Activated B cell treated with CpG ODN at 0.5 μM for 24 hours (primary cell): ENCODE measurements at regions not wholly inside any gene's neighbourhood (a gene's known extent, or its start where the extent isn't known, plus 50 kb on each side); places are given as distances from the start of the nearest gene placed in this dataset.
"Not testable (repeated sequence)": the region's sequence is repeated elsewhere in the genome, so short reads cannot be mapped to it uniquely, and the experiment has no call there.

Source experiments
- ATAC-seq: fragments of 200-7000 bp; cut with Tn5 transposase; one replicate; pipeline ENCODE4 v1.10.0; 2021; ENCODE audit warnings: low read depth, mild to moderate bottlenecking, moderate library complexity
- CTCF ChIA-PET: fragments of 350-600 bp; sonication (Branson Sonifier 250); formaldehyde crosslinking; loops from one replicate; lab custom pipeline; 2021; ENCODE audit warnings: antibody characterized with exemption; lab: Charles Lee
- POLR2A ChIA-PET: fragments of 350-600 bp; sonication (Branson Sonifier 250); formaldehyde crosslinking; loops from one replicate; lab custom pipeline; 2021; ENCODE audit warnings: antibody characterized with exemption; lab: Charles Lee
- DNase-seq: peaks from one replicate; pipeline ENCODE4 v3.0.0; 2022
- H3K27ac Mint-ChIP-seq: one replicate; pipeline ENCODE4 v1.8.0; 2020; ENCODE audit warnings: mixed read lengths
- H3K27me3 Mint-ChIP-seq: one replicate; pipeline ENCODE4 v1.8.0; 2021; ENCODE audit warnings: mixed read lengths
- H3K36me3 Mint-ChIP-seq: one replicate; pipeline ENCODE4 v1.8.0; 2021; ENCODE audit warnings: low read depth, mixed read lengths
- H3K4me1 Mint-ChIP-seq: one replicate; pipeline ENCODE4 v1.8.0; 2021; ENCODE audit warnings: mixed read lengths
- H3K4me3 Mint-ChIP-seq: one replicate; pipeline ENCODE4 v1.8.0; 2020; ENCODE audit warnings: mild to moderate bottlenecking, mixed read lengths
- H3K9me3 Mint-ChIP-seq: one replicate; pipeline ENCODE4 v1.8.0; 2020; ENCODE audit warnings: mixed read lengths
- intact Hi-C: fragments of 100-400 bp; cut with micrococcal nuclease; formaldehyde crosslinking; loops from one replicate; pipeline ENCODE4 v1.15.1; 2024
- TF ChIP-seq, protein P1 (sequence below): fragments of 200-600 bp; IDR thresholded peaks from one replicate; pipeline ENCODE4 v1.8.0; 2022; ENCODE audit warnings: antibody characterized with exemption, mild to moderate bottlenecking

DNA sequence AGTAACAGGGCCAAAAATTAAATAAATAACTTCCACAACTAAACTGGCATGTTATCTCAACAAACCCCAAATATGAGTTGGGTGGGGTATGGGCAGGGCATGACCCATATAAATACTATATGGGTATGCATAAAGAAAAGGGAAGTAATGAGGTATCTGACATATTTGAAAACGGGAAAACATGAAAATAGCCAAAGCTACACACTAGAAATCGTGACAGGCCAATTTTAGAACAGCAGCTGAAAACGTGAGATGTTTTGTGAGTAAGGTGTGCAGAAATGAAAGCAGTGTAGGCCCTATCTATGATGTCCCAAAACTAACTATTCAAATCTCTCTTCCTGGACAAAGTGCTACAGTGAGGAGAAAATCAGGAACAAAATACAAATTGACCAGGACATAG is 537.9 kb upstream of the NR5A2 start:
- intact Hi-C loops: loop anchor here (1.0 kb wide), 1 partner anchor 9 kb away; no protein-coding TSS in a partner anchor
- peak; percentile 67 for ATAC-seq
- H3K27ac Mint-ChIP-seq: peak overlapping the region; percentile 84
- ChIA-PET CTCF (interaction anchor here (1.7 kb wide), 1 partner anchor 26 kb away, joined by 4 read pairs; no protein-coding TSS in a partner anchor), POLR2A (interaction anchor here (0.6 kb wide), 1 partner anchor 9 kb away, joined by 7 read pairs; no protein-coding TSS in a partner anchor)
- H3K4me1 Mint-ChIP-seq: peaks cover 36% of the 10 kb centered on the region
- H3K27me3 Mint-ChIP-seq: no peaks in the 10 kb centered on the region
- peak overlapping the region; percentile 8 for H3K4me3 Mint-ChIP-seq
- H3K36me3 Mint-ChIP-seq: peaks cover 6% of the 10 kb centered on the region
- H3K9me3 Mint-ChIP-seq: peaks cover 18% of the 10 kb centered on the region
- TF ChIP-seq, protein P1, sequence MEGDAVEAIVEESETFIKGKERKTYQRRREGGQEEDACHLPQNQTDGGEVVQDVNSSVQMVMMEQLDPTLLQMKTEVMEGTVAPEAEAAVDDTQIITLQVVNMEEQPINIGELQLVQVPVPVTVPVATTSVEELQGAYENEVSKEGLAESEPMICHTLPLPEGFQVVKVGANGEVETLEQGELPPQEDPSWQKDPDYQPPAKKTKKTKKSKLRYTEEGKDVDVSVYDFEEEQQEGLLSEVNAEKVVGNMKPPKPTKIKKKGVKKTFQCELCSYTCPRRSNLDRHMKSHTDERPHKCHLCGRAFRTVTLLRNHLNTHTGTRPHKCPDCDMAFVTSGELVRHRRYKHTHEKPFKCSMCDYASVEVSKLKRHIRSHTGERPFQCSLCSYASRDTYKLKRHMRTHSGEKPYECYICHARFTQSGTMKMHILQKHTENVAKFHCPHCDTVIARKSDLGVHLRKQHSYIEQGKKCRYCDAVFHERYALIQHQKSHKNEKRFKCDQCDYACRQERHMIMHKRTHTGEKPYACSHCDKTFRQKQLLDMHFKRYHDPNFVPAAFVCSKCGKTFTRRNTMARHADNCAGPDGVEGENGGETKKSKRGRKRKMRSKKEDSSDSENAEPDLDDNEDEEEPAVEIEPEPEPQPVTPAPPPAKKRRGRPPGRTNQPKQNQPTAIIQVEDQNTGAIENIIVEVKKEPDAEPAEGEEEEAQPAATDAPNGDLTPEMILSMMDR: no peak
- DNase-seq: no peak

DNA sequence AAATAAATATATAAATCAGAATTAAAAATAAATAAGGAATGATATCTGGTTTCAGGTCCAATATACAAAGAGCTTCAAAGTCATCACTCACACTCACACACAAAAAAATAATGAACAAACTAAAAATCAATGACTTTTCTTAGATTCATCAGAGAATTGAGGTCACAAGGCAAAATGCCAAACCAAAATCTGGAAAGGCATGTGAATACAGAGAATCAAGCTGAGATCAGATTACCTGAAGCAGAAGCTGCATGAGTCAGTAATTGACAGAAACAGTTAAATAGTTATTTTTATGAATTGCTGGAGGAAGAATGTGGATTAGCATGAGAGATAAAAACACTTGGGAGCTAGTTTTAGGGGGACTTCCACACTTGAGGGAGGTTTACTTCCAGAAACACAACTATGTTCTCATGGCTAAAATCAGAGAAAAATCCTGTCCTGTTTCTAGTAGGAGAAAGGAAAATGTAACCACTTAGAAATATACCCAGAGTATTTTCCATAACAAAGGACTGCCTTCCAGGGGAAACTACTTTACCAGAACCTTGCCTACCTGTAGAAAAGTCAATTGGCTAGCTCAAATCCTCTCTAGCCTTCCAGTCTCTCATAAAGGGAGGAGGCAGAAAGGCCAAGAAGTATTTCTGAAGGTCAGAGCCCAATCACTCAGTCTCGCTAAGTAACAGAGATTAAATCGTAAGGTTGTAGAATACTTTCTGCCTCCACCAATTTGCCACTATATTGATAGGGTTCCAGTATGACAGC is 536.6 kb upstream of the NR5A2 start:
- DNase-seq: no peak
- ATAC-seq: no peak
- Mint-ChIP-seq H3K9me3 (peaks cover 22% of the 10 kb centered on the region), H3K27me3 (no peaks in the 10 kb centered on the region), H3K27ac (peak overlapping the region; percentile 60), H3K36me3 (peaks cover 8% of the 10 kb centered on the region), H3K4me3 (no peak overlapping the region), H3K4me1 (peaks cover 36% of the 10 kb centered on the region)
- POLR2A ChIA-PET: interaction anchor here (0.7 kb wide), 1 partner anchor 839 kb away, joined by 3 read pairs; no protein-coding TSS in a partner anchor
- CTCF ChIA-PET: no interaction called here
- TF ChIP-seq, protein P1: no peak
- intact Hi-C loops: loop anchor here (10.0 kb wide), 2 partner anchors 956 to 1336 kb away; partner anchors contain the start of gene NEK7

DNA sequence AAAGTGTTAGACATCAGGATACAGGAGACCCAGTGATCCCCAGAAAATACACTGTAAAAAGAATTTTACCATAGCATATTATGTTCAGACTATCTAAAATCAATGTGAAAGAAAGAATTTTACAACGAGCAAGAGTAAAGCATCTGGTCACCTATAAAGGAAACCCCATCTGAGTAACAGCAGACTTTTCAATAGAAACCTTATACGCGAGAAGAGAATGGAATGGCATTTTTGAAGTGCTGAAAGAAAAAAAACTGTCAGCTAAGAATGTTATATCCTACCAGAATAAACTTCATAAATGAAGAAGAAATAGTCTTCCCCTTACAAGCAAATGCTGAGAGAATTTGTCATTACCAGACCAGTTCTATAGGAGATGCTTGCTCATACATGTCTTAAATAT is 532.1 kb upstream of the NR5A2 start:
- no peak overlapping the region for H3K4me3 Mint-ChIP-seq
- H3K27me3 Mint-ChIP-seq: no peaks in the 10 kb centered on the region
- H3K9me3 Mint-ChIP-seq: peaks cover 25% of the 10 kb centered on the region

DNA sequence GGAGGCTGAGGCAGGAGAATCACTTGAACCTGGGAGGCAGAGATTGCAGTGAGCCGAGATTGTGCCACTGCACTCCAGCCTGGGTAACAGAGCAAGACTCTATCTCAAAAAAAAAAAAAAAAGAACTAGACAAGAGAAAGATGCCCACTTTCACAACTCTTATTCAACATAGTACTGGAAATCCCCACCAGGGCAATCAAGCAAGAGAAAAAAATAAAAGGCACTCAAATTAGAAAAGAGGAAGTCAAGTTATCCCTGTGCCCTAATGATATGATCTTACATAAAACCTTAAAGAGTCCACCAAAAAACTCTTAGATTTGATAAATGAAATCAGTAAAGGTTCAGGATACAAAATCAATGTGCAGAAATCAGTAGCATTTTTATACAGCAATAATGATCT is 528.7 kb upstream of the NR5A2 start:
- DNase-seq, CTCF ChIA-PET: not testable (repeated sequence)
- intact Hi-C loops: loop anchor here (1.0 to 10.0 kb wide), 5 partner anchors 10 to 1344 kb away; partner anchors contain the start of gene NEK7

More for the DNA sequence above, 532.1 kb upstream of the NR5A2 start:
- Mint-ChIP-seq H3K4me1 (peaks cover 49% of the 10 kb centered on the region), H3K36me3 (peaks cover 25% of the 10 kb centered on the region), H3K27ac (no peak overlapping the region)
- TF ChIP-seq, protein P1: no peak
- intact Hi-C loops: loop anchor here (5.0 to 10.0 kb wide), 4 partner anchors 83 to 1341 kb away; partner anchors contain the start of gene NEK7
- POLR2A ChIA-PET: no interaction called here
- DNase-seq (no peak), ATAC-seq (no peak)
- CTCF ChIA-PET: no interaction called here

DNA sequence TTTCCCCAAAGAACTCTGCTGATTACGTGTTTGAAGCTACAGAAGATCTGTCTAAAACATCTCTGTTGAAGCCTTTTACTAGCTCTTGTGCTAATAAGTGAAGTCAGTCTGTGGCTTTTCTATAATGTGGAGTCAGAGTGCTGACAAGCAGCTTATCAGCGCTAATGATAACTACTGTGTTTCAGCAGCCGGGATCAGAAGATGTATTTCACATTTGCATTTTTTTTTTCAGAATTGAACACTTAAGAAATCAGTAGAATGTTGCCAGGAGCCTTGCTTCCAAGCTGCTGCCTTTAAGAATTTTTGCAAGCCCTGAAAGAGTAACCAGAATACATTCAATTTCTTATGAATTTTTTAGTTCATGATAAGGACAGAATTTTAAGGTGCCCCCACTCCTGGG is 519.4 kb upstream of the NR5A2 start:
- no peak for DNase-seq
- Mint-ChIP-seq H3K27me3 (no peaks in the 10 kb centered on the region), H3K4me3 (no peak overlapping the region), H3K36me3 (no peaks in the 10 kb centered on the region), H3K9me3 (no peaks in the 10 kb centered on the region), H3K27ac (no peak overlapping the region), H3K4me1 (peaks cover 26% of the 10 kb centered on the region)
- ChIA-PET CTCF (no interaction called here), POLR2A (interaction anchor here (0.7 kb wide), 1 partner anchor 826 kb away, joined by 3 read pairs; no protein-coding TSS in a partner anchor)
- TF ChIP-seq, protein P1: no peak
- intact Hi-C loops: no loop called here
- ATAC-seq: no peak

More for the DNA sequence above, 528.7 kb upstream of the NR5A2 start:
- ATAC-seq: peak; percentile 94
- not testable (repeated sequence) for H3K27me3 Mint-ChIP-seq
- Mint-ChIP-seq H3K4me3 (peak overlapping the region; percentile 52), H3K9me3 (peaks cover 26% of the 10 kb centered on the region), H3K4me1 (peaks cover 37% of the 10 kb centered on the region), H3K27ac (peak overlapping the region; percentile 80), H3K36me3 (peaks cover 23% of the 10 kb centered on the region)
- POLR2A ChIA-PET: interaction anchor here (0.7 kb wide), 1 partner anchor 9 kb away, joined by 7 read pairs; no protein-coding TSS in a partner anchor
